ENCODE measurements at regions not wholly inside any gene's neighbourhood (a gene's known extent, or its start where the extent isn't known, plus 50 kb on each side); places are given as distances from the start of the nearest gene placed in this dataset.

DNA sequence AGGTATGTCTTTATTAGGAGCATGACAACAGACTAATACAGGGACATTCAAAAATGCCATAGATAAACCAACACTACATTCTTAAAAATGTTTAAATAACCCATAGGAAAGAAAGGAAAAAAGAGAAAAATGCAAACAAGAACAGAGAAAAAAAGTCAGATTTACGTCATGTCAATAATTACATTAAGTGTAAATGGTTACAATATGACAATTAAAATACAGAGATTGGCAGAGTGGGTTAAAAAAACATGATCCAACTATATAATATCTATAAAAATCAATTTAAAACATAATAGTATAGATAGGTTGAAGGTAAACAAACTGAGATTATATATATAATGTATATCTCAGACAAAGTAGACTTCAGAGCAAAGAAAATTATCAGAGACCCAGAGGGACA lies 255.8 kb downstream of the ANAPC1 start:
- no peak for DNase-seq

DNA sequence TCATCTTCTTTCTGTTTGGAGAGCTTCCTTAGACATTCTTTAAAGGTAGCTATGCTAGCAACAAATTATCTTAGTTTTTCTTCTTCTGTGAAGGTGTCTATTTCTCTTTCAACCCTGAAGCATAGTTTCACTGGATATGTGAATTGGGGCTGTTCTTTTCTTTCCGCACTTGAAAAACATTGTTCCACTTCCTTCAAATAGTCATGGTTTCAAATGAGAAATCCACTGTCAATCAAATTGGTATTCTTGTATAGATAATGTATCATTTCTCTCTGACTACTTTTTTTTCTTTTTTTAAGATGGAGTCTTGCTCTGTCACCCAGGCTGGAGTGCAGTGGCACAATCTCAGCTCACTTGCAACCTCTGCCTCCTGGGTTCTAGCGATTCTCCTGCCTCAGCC lies 254.0 kb downstream of the ANAPC1 start:
- no peak for DNase-seq

DNA sequence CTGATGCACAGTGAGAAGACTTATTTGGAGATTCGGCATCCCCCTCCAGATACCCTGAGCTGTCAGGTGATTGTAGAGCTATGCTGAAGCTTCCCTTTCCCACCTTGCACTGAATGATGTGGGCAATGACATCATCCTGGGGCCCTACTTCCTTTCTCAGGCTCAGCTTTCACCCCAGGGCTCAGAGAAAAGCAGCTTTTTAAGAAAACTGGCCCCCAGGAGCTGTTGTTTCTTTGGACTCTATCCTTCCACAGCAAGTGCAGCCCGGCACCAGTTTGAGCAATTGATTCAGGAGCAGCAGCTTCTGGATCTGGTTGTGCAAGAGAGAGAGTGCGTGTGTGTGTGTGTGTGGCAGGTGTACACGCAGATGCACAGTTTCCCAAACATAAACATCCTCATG lies 251.3 kb downstream of the ANAPC1 start:
- no peak for DNase-seq

DNA sequence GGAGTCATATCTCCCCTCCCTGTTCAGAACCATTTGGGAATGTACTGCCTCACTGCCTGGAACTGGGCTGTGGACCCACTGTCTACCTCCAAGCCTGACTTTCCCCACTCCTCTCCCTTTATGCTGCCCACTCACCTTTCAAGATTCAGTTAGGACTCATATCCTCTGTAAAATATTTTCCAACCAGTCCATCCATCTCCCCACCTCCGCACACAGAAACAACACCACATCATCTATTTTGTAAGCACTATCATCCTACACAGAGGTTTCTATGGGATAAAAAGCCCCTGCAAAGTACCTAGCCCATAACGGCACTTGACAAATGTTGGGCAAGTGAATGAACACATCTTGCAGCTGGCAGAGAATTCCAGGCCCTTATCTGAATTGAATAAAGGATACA lies 250.8 kb downstream of the ANAPC1 start:
- no peak for DNase-seq

DNA sequence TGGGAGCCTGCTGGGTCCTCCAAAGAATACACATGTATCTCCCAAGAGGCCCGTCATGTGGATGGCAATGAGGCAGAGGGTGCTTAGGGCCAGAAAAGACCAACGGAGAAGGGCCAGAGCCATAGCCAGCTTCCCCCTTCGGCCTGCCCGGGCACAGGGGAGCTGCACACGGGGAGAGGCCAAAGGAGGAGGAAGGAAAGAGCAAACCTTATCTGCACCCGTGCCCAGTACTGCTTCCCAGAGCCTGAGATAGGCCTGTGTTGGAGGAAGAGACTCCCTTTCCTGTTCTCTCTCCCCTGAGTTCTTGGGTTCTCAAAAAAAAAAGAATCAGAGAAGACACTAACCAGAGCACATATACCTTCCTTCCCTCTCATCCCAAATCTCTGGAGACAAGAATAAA lies 250.3 kb downstream of the ANAPC1 start:
- no peak for DNase-seq

- DNase-seq: no peak
Observed at GRCh38 chr2:111634050-111634794, 249.8 kb downstream of the ANAPC1 start.

DNA sequence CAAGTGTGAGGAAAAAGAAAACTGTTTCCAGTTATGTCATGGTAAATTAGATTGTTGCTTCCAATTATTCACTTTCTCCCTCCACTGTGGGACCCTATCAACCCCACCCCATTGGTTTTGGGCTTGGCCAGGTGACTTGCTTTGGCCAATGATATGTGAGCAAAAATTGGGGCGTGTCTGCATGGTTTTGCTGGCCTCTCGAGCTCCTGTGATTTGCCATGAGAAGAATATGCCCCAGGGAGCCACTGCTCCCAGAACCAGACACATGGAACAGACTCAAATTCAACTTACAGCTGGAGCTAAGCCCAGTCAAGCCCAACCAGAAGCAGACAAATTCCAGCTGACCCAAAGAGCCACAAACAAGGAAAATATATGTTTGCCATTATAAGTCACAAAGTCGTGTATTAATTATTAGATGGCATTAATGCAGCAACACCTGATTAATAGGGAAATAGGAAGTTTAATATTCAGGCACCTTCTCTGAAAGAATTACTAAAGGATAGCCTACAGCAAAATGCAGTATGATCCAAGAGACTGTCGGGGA lies 248.9 kb downstream of the ANAPC1 start:
- DNase-seq: no peak

- DNase-seq: no peak
Observed at GRCh38 chr2:111636905-111637304, 247.1 kb downstream of the ANAPC1 start.

DNA sequence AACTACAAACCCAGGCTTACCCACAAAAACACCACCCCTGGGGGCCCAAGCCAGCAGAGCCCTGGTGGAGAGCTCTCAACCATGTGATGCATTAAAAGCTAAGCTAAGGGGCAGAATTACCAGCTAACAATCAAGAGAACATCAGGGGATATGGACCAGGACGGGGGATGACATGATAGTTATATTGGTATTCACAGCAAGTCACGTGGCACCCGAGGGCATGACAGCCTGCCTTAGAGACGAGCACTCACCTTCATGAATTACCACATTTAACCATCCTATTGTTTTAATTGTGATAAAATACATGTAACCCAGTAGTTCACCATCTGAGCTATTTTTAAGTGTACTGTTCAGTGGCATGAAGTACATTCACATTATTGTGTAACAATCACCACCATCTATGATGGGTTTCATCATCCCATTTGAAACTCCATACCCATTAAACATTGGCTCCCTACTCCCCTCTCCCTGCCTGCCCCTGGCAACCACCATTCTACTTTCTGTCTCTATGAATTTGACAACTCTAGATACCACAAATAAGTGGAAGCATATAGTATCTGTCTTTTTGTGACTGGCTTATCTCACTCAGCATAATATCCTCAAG lies 245.6 kb downstream of the ANAPC1 start:
- no peak for DNase-seq

DNA sequence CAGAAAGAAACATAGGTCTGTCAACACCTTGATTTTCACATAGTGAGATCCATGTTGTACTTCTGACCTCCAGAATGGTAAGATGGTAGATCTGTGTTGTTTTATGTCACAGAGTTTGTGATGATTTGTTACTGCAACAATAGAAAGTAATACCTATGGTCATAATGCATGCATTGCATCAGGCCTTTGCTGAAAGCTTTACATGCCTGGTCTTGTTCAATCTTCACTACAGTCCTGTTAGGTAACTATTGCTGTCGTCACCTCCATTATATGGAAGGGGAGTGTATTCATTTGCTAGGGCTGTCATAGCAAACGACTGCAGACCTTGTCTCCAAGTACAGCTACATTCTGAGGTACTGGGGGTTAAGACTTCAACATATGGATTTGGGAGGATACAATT lies 243.5 kb downstream of the ANAPC1 start:
- no peak for DNase-seq

DNA sequence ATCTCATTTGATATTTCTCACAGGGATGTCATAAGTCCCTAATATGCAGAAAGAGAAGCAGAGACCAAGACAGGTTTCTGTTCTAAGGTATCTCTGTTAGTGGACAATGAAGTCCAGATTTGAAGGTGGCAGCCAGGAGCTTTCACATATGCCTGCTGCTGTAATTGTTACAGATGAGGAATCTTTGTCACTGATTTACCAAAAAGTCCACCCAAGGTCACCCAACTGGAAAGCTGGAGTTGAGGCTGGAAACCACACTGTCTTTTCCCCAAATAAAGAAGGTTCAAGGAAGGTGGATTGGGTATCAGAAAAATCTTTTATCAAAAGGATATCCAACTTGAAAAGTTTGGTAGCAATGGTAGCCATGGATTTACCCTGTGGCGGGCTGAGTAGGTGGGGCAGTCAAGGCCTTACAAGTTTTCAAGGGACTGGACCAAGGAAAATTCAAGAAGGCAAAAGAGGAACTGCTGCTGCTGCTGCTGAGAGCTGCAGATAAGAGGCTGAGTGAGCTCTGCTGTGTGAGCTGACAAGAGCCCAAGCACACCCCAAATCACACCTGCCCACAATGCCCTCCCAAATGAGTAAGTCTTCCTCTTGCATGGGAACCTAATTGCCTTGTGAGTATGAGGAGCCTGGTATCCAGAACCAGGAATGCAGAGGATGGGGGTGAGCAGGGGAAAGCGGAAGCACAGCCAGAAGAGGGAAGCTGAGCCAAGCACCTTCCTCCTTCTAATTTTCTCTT lies 241.2 kb downstream of the ANAPC1 start:
- no peak for DNase-seq

GRCh38 chr2:111643759-111644158 lies 240.2 kb downstream of the ANAPC1 start:
- no peak for DNase-seq

- no peak for DNase-seq
Observed at GRCh38 chr2:111647359-111647758, 236.6 kb downstream of the ANAPC1 start.

DNA sequence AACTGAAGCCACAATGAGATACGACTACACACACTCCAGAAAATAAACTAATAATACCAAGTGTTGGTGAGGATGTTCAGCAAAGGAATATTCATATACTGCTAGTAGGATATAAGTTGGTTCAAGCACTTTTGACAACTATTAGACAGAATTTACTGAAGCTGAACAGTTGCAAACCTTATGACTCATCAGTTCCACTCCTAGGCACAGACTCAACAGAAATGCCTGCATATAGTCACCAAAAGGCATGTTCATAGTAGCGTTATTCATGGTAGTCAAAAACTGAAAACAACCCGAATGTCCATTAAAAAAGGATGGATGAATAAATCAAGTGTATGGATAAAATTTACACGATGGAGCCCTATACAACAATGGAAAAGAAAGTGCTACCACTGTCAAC lies 232.0 kb downstream of the ANAPC1 start:
- DNase-seq: no peak

DNA sequence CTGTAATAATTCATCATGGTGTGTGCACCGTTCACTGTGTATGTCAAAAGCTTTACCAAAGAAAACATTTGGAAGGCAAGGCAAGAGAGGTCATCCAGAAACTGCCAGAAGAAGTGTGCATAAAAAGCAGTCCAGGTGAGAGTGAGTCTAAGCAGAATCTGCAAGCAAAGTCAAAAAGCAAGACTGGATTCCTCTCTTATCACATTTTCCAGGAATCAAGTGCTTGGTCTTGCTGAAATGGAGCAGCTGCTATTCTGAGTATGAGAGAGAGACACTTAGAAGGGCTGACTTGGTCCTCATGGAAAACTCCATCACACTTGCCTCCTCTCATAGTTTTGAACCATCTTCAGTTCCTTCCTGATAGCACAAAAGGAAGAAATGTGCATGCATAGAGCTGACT lies 231.3 kb downstream of the ANAPC1 start:
- no peak for DNase-seq

GRCh38 chr2:111653103-111653624 lies 230.8 kb downstream of the ANAPC1 start:
- no peak for DNase-seq

GRCh38 chr2:111653913-111654312 lies 230.1 kb downstream of the ANAPC1 start:
- DNase-seq: no peak

GRCh38 chr2:111654829-111655228 lies 229.2 kb downstream of the ANAPC1 start:
- no peak for DNase-seq

- DNase-seq: no peak
Observed at GRCh38 chr2:111656436-111656835, 227.6 kb downstream of the ANAPC1 start.

GRCh38 chr2:111656894-111657293 lies 227.1 kb downstream of the ANAPC1 start:
- DNase-seq: no peak

DNA sequence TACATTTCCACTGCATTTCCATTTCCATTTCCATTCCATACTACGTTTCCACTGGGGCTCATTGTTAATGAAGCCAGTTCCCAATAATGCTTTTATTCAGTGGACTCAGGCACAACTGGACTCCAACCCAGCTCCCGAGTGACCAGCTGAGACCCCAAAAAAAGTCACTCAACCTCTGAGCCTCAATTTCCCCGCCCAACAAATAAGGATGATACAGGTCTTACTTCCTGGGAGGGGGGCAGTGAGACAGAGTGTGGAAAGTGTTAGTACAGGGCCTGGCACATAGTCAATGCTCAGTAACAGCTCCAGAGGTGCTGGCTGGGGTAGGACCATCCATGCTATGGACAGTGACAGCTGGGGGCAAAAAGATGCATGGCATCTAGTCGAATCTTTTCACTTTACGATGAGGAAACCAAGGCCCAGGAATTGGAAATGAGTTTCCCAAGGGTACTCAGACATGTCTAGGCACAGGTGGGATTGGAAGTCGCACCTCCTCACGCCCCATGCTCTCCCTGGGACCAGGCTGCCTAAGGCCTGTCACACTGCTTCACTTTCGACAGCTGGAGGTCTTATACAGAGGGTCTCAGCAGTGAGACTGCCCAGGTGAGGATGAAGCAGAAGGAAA lies 226.5 kb downstream of the ANAPC1 start:
- no peak for DNase-seq

DNA sequence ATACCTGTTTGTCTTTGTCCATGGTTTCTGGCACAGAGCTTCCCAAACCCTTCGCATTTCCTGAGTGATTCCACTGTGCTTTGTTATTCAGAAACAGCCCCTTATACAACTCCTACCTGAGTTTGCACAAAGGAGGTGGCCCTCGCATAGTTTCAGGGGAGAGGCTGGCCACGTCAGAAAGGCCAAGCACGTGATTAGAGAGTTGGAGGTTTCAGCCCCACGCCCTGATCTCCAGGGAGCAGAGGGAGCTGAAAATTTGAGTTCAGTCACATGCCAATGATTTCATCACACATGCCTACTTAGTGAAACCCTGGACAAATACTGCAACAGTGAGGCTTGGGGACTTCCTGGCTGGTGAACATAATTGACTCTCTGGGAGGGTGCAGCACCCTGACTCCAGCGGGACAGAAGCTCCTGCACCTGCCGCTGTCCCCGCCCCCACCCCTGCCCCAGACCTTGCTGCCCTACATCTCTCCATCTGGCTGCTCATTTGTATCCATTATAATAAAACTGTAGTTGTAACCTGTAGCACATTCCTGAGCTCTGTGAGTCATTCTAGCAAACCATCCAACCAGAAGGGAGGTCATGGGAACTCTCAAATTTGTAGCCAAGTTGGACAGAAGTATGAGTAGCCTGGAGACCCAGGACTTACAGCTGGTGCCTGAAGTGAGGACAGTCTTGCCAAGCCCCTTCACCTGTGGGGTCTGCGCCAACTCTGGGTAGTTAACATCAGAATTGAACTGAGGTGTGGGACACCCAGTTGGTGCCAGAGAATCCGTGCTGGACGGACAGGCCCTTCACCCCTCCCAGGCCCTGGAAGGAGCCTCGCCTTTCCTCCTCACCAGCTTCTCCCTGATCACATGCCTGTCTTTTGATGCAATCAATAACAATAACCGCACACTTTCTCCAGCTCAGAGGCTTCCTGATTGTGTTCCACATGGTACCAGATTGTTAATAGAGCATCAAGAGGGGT lies 224.3 kb downstream of the ANAPC1 start:
- no peak for DNase-seq

Measured in NCI-H187 treated with DMSO at 0.1 percent for 48 hours (cell line).